ENCODE measurements at regions not wholly inside any gene's neighbourhood (a gene's known extent, or its start where the extent isn't known, plus 50 kb on each side); places are given as distances from the start of the nearest gene placed in this dataset.
"Not testable (repeated sequence)": the region's sequence is repeated elsewhere in the genome, so short reads cannot be mapped to it uniquely, and the experiment has no call there.

GRCh38 chr5:115751176-115751575 lies 65.3 kb downstream of the CDO1 start:
- no peak for TF ChIP-seq CTCF (IDR thresholded peaks at IDR 0.05; ENCODE audit: low read depth, low read length)
- H3K4me3 ChIP-seq: no peak overlapping the region
- H3K4me1 ChIP-seq (ENCODE audit: low read depth): no peaks in the 10 kb centered on the region
- H3K27ac ChIP-seq: no peak overlapping the region
- no peaks in the 10 kb centered on the region for H3K27me3 ChIP-seq
- no peak for DNase-seq (ENCODE audit: low read depth in 1 of 2, low spot score in 1 of 2)
- H3K36me3 ChIP-seq: no peaks in the 10 kb centered on the region
- H3K9me3 ChIP-seq (ENCODE audit: low read depth): no peaks in the 10 kb centered on the region

- Histone ChIP-seq H3K4me1 (ENCODE audit: low read depth) (no peaks in the 10 kb centered on the region), H3K9me3 (ENCODE audit: low read depth) (no peaks in the 10 kb centered on the region), H3K27me3 (no peaks in the 10 kb centered on the region), H3K27ac (no peak overlapping the region), H3K36me3 (no peaks in the 10 kb centered on the region), H3K4me3 (no peak overlapping the region)
- DNase-seq (ENCODE audit: low read depth in 1 of 2, low spot score in 1 of 2): no peak
- no peak for TF ChIP-seq CTCF (IDR thresholded peaks at IDR 0.05; ENCODE audit: low read depth, low read length)
Observed at GRCh38 chr5:115749016-115749415, 67.4 kb downstream of the CDO1 start.

GRCh38 chr5:115739245-115739644 lies 77.2 kb downstream of the CDO1 start:
- H3K4me3 ChIP-seq; H3K4me1 ChIP-seq (ENCODE audit: low read depth); DNase-seq (ENCODE audit: low read depth in 1 of 2, low spot score in 1 of 2); H3K36me3 ChIP-seq; H3K27me3 ChIP-seq; H3K9me3 ChIP-seq (ENCODE audit: low read depth); H3K27ac ChIP-seq: not testable (repeated sequence)

GRCh38 chr5:115738830-115739229 lies 77.6 kb downstream of the CDO1 start:
- DNase-seq (ENCODE audit: low read depth in 1 of 2, low spot score in 1 of 2): no peak
- Histone ChIP-seq H3K27ac (no peak overlapping the region), H3K36me3 (no peaks in the 10 kb centered on the region), H3K9me3 (ENCODE audit: low read depth) (no peaks in the 10 kb centered on the region), H3K4me1 (ENCODE audit: low read depth) (no peaks in the 10 kb centered on the region), H3K27me3 (no peaks in the 10 kb centered on the region), H3K4me3 (no peak overlapping the region)
- no peak for TF ChIP-seq CTCF (IDR thresholded peaks at IDR 0.05; ENCODE audit: low read depth, low read length)

GRCh38 chr5:115737452-115737851 lies 79.0 kb downstream of the CDO1 start:
- Histone ChIP-seq H3K27me3 (no peaks in the 10 kb centered on the region), H3K4me1 (ENCODE audit: low read depth) (no peaks in the 10 kb centered on the region), H3K27ac (no peak overlapping the region), H3K4me3 (no peak overlapping the region), H3K9me3 (ENCODE audit: low read depth) (no peaks in the 10 kb centered on the region), H3K36me3 (no peaks in the 10 kb centered on the region)
- no peak for TF ChIP-seq CTCF (IDR thresholded peaks at IDR 0.05; ENCODE audit: low read depth, low read length)
- DNase-seq (ENCODE audit: low read depth in 1 of 2, low spot score in 1 of 2): no peak

- Histone ChIP-seq H3K4me3 (no peak overlapping the region), H3K4me1 (ENCODE audit: low read depth) (no peaks in the 10 kb centered on the region), H3K9me3 (ENCODE audit: low read depth) (no peaks in the 10 kb centered on the region), H3K27ac (no peak overlapping the region), H3K27me3 (no peaks in the 10 kb centered on the region), H3K36me3 (no peaks in the 10 kb centered on the region)
- DNase-seq (ENCODE audit: low read depth in 1 of 2, low spot score in 1 of 2): no peak
- no peak for TF ChIP-seq CTCF (IDR thresholded peaks at IDR 0.05; ENCODE audit: low read depth, low read length)
Observed at GRCh38 chr5:115736690-115737005, 79.8 kb downstream of the CDO1 start.

All from cardiac muscle cell (in vitro differentiated cells and primary cell).